Endodermal cell (in vitro differentiated cells): ENCODE measurements at regions not wholly inside any gene's neighbourhood (a gene's known extent, or its start where the extent isn't known, plus 50 kb on each side); places are given as distances from the start of the nearest gene placed in this dataset.
A peak's percentile ranks its signal among the peaks of the same experiment; 100 is the strongest.
"Not testable (repeated sequence)": the region's sequence is repeated elsewhere in the genome, so short reads cannot be mapped to it uniquely, and the experiment has no call there.

Experiments used
- DNase-seq: peaks from one replicate; pipeline ENCODE4 v3.0.0-alpha.2; 2017
- H3K27ac ChIP-seq: 2 replicates; pipeline ENCODE4 v1.5.1; 2013; ENCODE audit warnings: mild to moderate bottlenecking, low read depth, low read length, moderate library complexity
- H3K27me3 ChIP-seq: 2 replicates; pipeline ENCODE4 v1.6.1; 2013; ENCODE audit warnings: mild to moderate bottlenecking, low read length, moderate library complexity; ENCODE audit not compliant: insufficient read depth, control insufficient read depth, poor library complexity, severe bottlenecking
- H3K36me3 ChIP-seq: 2 replicates; pipeline ENCODE4 v1.7.0; 2013; ENCODE audit warnings: mild to moderate bottlenecking, low read length, moderate library complexity; ENCODE audit not compliant: control insufficient read depth, insufficient read depth
- H3K4me1 ChIP-seq: one replicate; pipeline ENCODE4 v1.7.0; 2013; ENCODE audit warnings: low read length; ENCODE audit not compliant: control insufficient read depth, insufficient read depth
- H3K4me3 ChIP-seq: 2 replicates; pipeline ENCODE4 v1.5.1; 2013; ENCODE audit warnings: mild to moderate bottlenecking, low read length, moderate library complexity
- H3K9ac ChIP-seq: 2 replicates; pipeline ENCODE4 v1.6.1; 2013; ENCODE audit warnings: mild to moderate bottlenecking, low read length, moderate library complexity; ENCODE audit not compliant: poor library complexity, severe bottlenecking; ENCODE audit errors: extremely low read depth
- H3K9me3 ChIP-seq: 2 replicates; pipeline ENCODE4 v1.6.1; 2013; ENCODE audit warnings: mild to moderate bottlenecking, low read length, moderate library complexity; ENCODE audit not compliant: control insufficient read depth
- H3K27ac Mint-ChIP-seq: 2 replicates; pipeline ENCODE4 v1.8.0; 2020; ENCODE audit warnings: mixed read lengths
- H3K27me3 Mint-ChIP-seq: 2 replicates; pipeline ENCODE4 v1.8.0; 2021; ENCODE audit warnings: mild to moderate bottlenecking, mixed read lengths; ENCODE audit not compliant: insufficient read depth
- H3K36me3 Mint-ChIP-seq: 2 replicates; pipeline ENCODE4 v1.8.0; 2020; ENCODE audit warnings: low read depth, mixed read lengths
- H3K4me1 Mint-ChIP-seq: 2 replicates; pipeline ENCODE4 v1.8.0; 2020; ENCODE audit warnings: mixed read lengths
- H3K4me3 Mint-ChIP-seq: 2 replicates; pipeline ENCODE4 v1.8.0; 2020; ENCODE audit warnings: mild to moderate bottlenecking, moderate library complexity, mixed read lengths
- H3K9me3 Mint-ChIP-seq: 2 replicates; pipeline ENCODE4 v1.8.0; 2020; ENCODE audit warnings: mild to moderate bottlenecking, mixed read lengths
- WGBS, 2 experiments: methylation state at CpG; one replicate each; pipeline versions ENCODE4 v1.1.5 to v1.1.7; 2013; ENCODE audit warnings: missing lambda C conversion rate in 2 of 2, mixed read lengths in 1 of 2; ENCODE audit not compliant: insufficient coverage in 1 of 2, insufficient read length in 1 of 2; 5-methylcytosine and 5-hydroxymethylcytosine counted together
- TF ChIP-seq, protein P1 (sequence below): fragments of 200-600 bp; sonication (generic); conservative IDR thresholded peaks from 2 replicates; pipeline ENCODE4 v1.5.0; 2021; ENCODE audit warnings: antibody characterized with exemption, mild to moderate bottlenecking

DNA sequence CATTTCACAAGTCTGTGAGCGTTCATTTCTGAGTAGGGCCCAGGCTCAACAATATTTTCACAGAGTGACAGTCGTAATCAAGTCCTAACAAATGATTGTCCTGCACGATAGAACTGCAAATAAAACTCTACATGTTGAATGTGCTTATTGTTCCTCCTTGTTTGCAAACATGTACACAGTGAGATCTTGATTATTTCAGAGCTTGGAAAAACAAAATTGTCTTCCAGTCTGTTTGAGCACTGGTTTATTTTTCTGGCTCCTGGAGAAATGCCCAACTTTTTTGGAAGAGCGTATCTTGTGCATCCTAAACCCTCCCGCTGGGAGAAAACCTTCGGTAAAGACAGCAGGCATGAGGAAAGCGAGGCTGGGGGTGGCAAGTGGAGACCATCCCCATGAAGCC, 91.1 kb downstream of the TEX36 start:
- H3K4me1 Mint-ChIP-seq, result no peaks in the 10 kb centered on the region

DNA sequence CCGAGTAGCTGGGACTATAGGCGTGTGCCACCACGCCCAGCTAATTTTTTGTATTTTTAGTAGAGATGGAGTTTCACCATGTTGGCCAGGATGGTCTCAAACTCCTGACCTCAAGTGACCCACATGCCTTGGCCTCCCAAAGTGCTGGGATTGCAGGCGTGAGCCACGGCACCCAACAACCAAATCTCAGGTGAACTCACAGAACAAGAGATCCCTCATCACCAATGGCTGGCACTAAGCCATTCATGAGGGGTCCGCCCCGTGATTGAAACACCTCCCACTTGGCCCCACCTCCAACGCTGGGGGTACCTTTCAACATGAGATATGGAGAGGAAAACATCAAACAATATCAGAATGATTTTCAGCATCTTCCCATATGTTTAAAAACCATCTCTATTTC, 94.2 kb downstream of the TEX36 start:
- not testable (repeated sequence) for H3K4me1 Mint-ChIP-seq, H3K27me3 Mint-ChIP-seq

More for the DNA sequence above, 91.1 kb downstream of the TEX36 start:
- Mint-ChIP-seq H3K27ac (no peak overlapping the region), H3K27me3 (no peaks in the 10 kb centered on the region), H3K9me3 (peaks cover 11% of the 10 kb centered on the region), H3K36me3 (no peaks in the 10 kb centered on the region), H3K4me3 (no peak overlapping the region)
- no peaks in the 10 kb centered on the region for H3K4me1 ChIP-seq
- no peak for DNase-seq
- H3K27ac ChIP-seq, result no peak overlapping the region
- H3K27me3 ChIP-seq, result no peaks in the 10 kb centered on the region
- 89 to 90% methylated on average over 3 to 7 of the region's 7 CpGs for WGBS, 2 experiments
- no peaks in the 10 kb centered on the region for H3K9me3 ChIP-seq
- no peaks in the 10 kb centered on the region for H3K36me3 ChIP-seq
- no peak overlapping the region for H3K4me3 ChIP-seq
- TF ChIP-seq, protein P1, sequence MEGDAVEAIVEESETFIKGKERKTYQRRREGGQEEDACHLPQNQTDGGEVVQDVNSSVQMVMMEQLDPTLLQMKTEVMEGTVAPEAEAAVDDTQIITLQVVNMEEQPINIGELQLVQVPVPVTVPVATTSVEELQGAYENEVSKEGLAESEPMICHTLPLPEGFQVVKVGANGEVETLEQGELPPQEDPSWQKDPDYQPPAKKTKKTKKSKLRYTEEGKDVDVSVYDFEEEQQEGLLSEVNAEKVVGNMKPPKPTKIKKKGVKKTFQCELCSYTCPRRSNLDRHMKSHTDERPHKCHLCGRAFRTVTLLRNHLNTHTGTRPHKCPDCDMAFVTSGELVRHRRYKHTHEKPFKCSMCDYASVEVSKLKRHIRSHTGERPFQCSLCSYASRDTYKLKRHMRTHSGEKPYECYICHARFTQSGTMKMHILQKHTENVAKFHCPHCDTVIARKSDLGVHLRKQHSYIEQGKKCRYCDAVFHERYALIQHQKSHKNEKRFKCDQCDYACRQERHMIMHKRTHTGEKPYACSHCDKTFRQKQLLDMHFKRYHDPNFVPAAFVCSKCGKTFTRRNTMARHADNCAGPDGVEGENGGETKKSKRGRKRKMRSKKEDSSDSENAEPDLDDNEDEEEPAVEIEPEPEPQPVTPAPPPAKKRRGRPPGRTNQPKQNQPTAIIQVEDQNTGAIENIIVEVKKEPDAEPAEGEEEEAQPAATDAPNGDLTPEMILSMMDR, result no peak
- no peak overlapping the region for H3K9ac ChIP-seq

DNA sequence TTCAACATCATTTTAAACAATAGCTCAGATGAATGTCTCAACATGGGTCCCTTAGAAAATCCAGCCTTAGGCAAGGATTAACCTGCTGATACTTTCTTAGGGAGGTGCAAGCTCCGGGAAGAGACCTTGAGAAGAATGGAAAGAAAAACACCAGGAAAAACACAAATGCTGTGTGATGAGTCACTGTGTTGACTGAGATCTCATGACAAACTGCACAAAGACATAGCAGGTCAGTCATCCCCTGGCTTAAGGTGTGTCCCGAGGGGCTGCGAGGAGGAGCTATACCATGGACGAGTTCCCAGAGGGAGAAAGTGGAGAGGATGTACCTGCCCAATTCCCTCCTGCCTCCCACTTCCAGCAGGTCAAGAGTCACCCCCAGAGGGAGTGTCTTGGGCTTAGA, 98.0 kb downstream of the TEX36 start:
- H3K27me3 Mint-ChIP-seq, result peaks cover 2% of the 10 kb centered on the region
- Histone ChIP-seq H3K9me3 (no peaks in the 10 kb centered on the region), H3K36me3 (no peaks in the 10 kb centered on the region), H3K27me3 (no peaks in the 10 kb centered on the region), H3K27ac (no peak overlapping the region), H3K9ac (no peak overlapping the region), H3K4me3 (no peak overlapping the region), H3K4me1 (no peaks in the 10 kb centered on the region)
- peak overlapping the region; percentile 34 for H3K27ac Mint-ChIP-seq
- no peaks in the 10 kb centered on the region for H3K4me1 Mint-ChIP-seq
- H3K9me3 Mint-ChIP-seq, result peaks cover 2% of the 10 kb centered on the region
- TF ChIP-seq, protein P1, result no peak
- 73 to 82% methylated on average over 1 to 4 of the region's 4 CpGs for WGBS, 2 experiments
- no peak for DNase-seq
- no peaks in the 10 kb centered on the region for H3K36me3 Mint-ChIP-seq
- H3K4me3 Mint-ChIP-seq, result no peak overlapping the region

More for the DNA sequence above, 94.2 kb downstream of the TEX36 start:
- H3K27ac ChIP-seq, H3K9me3 ChIP-seq, H3K36me3 Mint-ChIP-seq, H3K9ac ChIP-seq, DNase-seq, H3K4me3 Mint-ChIP-seq, H3K9me3 Mint-ChIP-seq, H3K4me3 ChIP-seq, H3K27ac Mint-ChIP-seq, H3K4me1 ChIP-seq, H3K36me3 ChIP-seq, H3K27me3 ChIP-seq: not testable (repeated sequence)
- 77 to 82% methylated on average over 3 to 8 of the region's 8 CpGs for WGBS, 2 experiments

DNA sequence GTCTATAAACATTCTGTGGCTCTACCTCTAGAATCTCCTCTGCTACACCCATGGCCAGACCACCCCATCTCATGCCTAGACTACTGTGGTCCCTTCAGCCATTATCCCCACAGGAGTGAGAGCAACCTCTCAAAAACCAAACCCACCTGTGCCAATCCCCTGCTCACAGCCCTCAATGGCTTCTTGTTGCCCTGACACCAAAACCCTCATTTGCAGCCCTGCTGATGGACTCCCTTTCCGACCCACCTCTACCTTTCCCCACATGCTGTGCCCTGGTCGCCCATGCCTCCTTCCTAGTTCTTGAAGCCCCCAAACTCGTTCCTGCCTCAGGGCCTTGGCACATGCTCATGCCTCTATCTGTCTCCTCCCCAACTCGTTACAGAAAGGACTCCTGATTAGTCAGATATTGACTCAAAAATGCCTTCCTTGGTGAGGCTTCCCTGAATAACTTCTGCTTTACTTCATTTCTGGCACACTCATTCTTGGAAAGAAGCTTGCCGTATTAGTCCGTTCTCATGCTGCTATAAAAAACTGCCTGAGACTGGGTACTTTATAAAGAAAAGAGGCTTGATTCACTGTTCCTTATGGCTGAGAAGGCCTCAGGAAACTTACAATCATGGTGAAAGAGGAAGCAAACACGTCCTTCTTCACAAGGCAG, 104.2 kb downstream of the TEX36 start:
- no peaks in the 10 kb centered on the region for H3K4me1 Mint-ChIP-seq
- H3K4me3 ChIP-seq, result no peak overlapping the region
- no peaks in the 10 kb centered on the region for H3K27me3 ChIP-seq
- H3K36me3 ChIP-seq, result no peaks in the 10 kb centered on the region
- H3K9ac ChIP-seq, result no peak overlapping the region
- H3K27ac ChIP-seq, result no peak overlapping the region
- H3K27ac Mint-ChIP-seq, result no peak overlapping the region
- H3K4me1 ChIP-seq, result no peaks in the 10 kb centered on the region
- H3K36me3 Mint-ChIP-seq, result no peaks in the 10 kb centered on the region
- peaks cover 3% of the 10 kb centered on the region for H3K9me3 Mint-ChIP-seq
- no peak overlapping the region for H3K4me3 Mint-ChIP-seq
- 87 to 91% methylated on average over 4 to 7 of the region's 7 CpGs for WGBS, 2 experiments
- no peaks in the 10 kb centered on the region for H3K9me3 ChIP-seq
- H3K27me3 Mint-ChIP-seq, result peaks cover 2% of the 10 kb centered on the region
- no peak for DNase-seq
- TF ChIP-seq, protein P1, result no peak
